Neural cell (in vitro differentiated cells): ENCODE measurements at regions not wholly inside any gene's neighbourhood (a gene's known extent, or its start where the extent isn't known, plus 50 kb on each side); places are given as distances from the start of the nearest gene placed in this dataset.

ENCODE experiments used
- H2AFZ ChIP-seq: fragments of 200-600, 300-800 bp; sonication (generic), shearing (Covaris generic); 2 replicates; pipeline ENCODE4 v1.6.0; 2014; ENCODE audit warnings: low read depth, mild to moderate bottlenecking, antibody characterized with exemption, low read length, moderate library complexity
- H3F3A ChIP-seq: fragments of 200-600 bp; shearing (Covaris generic); 2 replicates; pipeline ENCODE4 v1.6.1; 2016; ENCODE audit warnings: mild to moderate bottlenecking, moderate library complexity, mixed read lengths, antibody characterized with exemption, low read length; ENCODE audit not compliant: insufficient read depth, poor library complexity, severe bottlenecking
- H3K27ac ChIP-seq: fragments of 200-600, 300-800 bp; sonication (generic), shearing (Covaris generic); 2 replicates; pipeline ENCODE4 v1.5.1; 2014; ENCODE audit warnings: mild to moderate bottlenecking, low read length, moderate library complexity
- H3K27me3 ChIP-seq: fragments of 300-800, 200-600 bp; sonication (generic), shearing (Covaris generic); 2 replicates; pipeline ENCODE4 v1.6.0; 2014; ENCODE audit warnings: mild to moderate bottlenecking, low read depth, low read length, moderate library complexity; ENCODE audit not compliant: insufficient read depth
- H3K36me3 ChIP-seq: fragments of 300-800, 200-600 bp; sonication (generic), shearing (Covaris generic); 2 replicates; pipeline ENCODE4 v1.5.1; 2014; ENCODE audit warnings: mild to moderate bottlenecking, antibody characterized with exemption, low read length, moderate library complexity; ENCODE audit not compliant: insufficient read depth
- H3K4me2 ChIP-seq: fragments of 300-800, 200-600 bp; sonication (generic), shearing (Covaris generic); 2 replicates; pipeline ENCODE4 v1.6.0; 2014; ENCODE audit warnings: mild to moderate bottlenecking, low read length
- H3K4me3 ChIP-seq: fragments of 300-800, 200-600 bp; sonication (generic), shearing (Covaris generic); 2 replicates; pipeline ENCODE4 v1.5.1; 2014; ENCODE audit warnings: mild to moderate bottlenecking, low read length, moderate library complexity
- H3K79me2 ChIP-seq: fragments of 200-600 bp; shearing (Covaris generic); replicated peaks from 2 replicates; pipeline ENCODE4 v1.6.0; 2014; ENCODE audit warnings: mild to moderate bottlenecking, low read length, moderate library complexity; ENCODE audit not compliant: insufficient read depth
- H3K9ac ChIP-seq: fragments of 300-800, 200-600 bp; sonication (generic), shearing (Covaris generic); 2 replicates; pipeline ENCODE4 v1.6.1; 2016; ENCODE audit warnings: mild to moderate bottlenecking, low read length, mixed read lengths
- H3K9me2 ChIP-seq: fragments of 200-600 bp; shearing (Covaris generic); 2 replicates; pipeline ENCODE4 v1.6.1; 2016; ENCODE audit warnings: mild to moderate bottlenecking, low read length, mixed read lengths; ENCODE audit not compliant: insufficient read depth
- H3K9me3 ChIP-seq: fragments of 200-600, 300-800 bp; sonication (generic), shearing (Covaris generic); 2 replicates; pipeline ENCODE4 v1.6.1; 2016; ENCODE audit warnings: mild to moderate bottlenecking, mixed run types, low read length, moderate library complexity, mixed read lengths
- H4K20me1 ChIP-seq: fragments of 200-600 bp; shearing (Covaris generic); 2 replicates; pipeline ENCODE4 v1.6.1; 2016; ENCODE audit warnings: mild to moderate bottlenecking, mixed run types; ENCODE audit not compliant: insufficient read depth
- CTCF ChIP-seq: fragments of 450-650 bp; IDR thresholded peaks from 2 replicates; pipeline ENCODE4 v1.5.1; 2014; ENCODE audit warnings: antibody characterized with exemption, mild to moderate bottlenecking, moderate library complexity; ENCODE audit not compliant: poor library complexity, severe bottlenecking
- EP300 ChIP-seq: fragments of 450-650 bp; conservative IDR thresholded peaks from 2 replicates; pipeline ENCODE4 v1.6.1; 2014; ENCODE audit warnings: antibody characterized with exemption, mild to moderate bottlenecking, moderate library complexity; ENCODE audit not compliant: poor library complexity, severe bottlenecking
- EZH2 ChIP-seq: fragments of 200-600, 300-800 bp; shearing (Covaris generic), sonication (generic); IDR thresholded peaks from 2 replicates; pipeline ENCODE4 v1.6.1; 2014; ENCODE audit warnings: antibody characterized with exemption, low read length, borderline replicate concordance, mild to moderate bottlenecking; ENCODE audit not compliant: insufficient read depth, poor library complexity, severe bottlenecking
- MXI1 ChIP-seq: fragments of 450-650 bp; conservative IDR thresholded peaks from 2 replicates; pipeline ENCODE4 v1.6.1; 2014; ENCODE audit warnings: antibody characterized with exemption, mild to moderate bottlenecking; ENCODE audit not compliant: poor library complexity, severe bottlenecking
- POLR2AphosphoS5 ChIP-seq: IDR thresholded peaks from 2 replicates; pipeline ENCODE4 v1.6.1; 2012
- RAD21 ChIP-seq: fragments of 450-650 bp; conservative IDR thresholded peaks from 2 replicates; pipeline ENCODE4 v1.6.1; 2014; ENCODE audit warnings: antibody characterized with exemption, mild to moderate bottlenecking, moderate library complexity
- REST ChIP-seq: IDR thresholded peaks from 2 replicates; pipeline ENCODE4 v1.6.1; 2012; ENCODE audit warnings: borderline replicate concordance
- SMC3 ChIP-seq: fragments of 450-650 bp; conservative IDR thresholded peaks from 2 replicates; pipeline ENCODE4 v1.6.1; 2014; ENCODE audit warnings: antibody characterized with exemption, mild to moderate bottlenecking, moderate library complexity; ENCODE audit not compliant: poor library complexity
- TAF1 ChIP-seq: IDR thresholded peaks from 2 replicates; pipeline ENCODE4 v1.6.1; 2012; ENCODE audit warnings: low read depth

DNA sequence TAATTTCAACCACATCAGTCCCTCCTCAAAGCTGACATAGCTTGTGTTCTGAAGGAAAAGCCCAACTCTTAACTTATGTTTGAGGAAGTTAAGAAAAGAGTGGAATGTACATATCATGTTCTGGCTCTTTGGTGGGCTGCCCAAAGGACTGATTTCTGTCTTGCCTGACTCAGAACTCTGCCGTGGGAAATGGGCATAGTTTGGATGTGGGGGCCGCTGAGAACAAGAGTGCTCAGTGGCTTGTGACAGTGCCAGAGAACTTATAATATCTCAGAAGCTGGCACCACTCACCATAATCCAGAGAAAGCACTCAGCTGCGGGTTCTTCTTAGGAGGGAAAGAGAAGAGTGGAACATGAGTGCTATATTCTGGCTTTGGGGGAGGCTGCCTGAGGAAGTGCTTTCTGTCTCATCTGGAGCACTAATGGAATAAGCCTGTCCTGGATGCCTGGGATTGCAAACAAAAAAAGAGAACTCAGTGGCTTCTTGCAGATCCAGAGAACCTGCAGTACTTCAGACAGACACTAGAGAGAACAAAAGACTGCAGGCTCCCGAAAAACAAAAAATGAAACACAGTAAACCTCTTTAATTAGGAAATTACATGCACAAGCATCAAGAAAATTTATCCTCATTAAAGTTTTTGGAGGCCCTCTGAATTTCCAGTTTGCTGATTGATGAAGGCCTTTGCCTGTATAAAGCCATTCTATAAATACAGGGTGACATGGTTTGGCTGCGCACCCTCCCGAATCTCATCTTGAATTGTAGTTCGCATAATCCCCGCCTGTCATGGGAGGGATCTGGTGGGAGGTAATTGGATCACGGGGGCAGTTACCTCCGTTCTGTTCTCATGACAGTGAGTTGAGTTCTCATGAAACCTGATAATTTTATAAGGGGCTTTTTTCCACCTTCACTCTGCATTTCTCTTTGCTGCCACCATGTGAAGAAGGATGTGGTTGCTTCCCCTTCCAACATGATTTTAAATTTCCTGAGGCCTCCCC, 207.0 kb downstream of the DMAC1 start:
- no peak overlapping the region for H3K9ac ChIP-seq
- no peaks in the 10 kb centered on the region for H3K9me2 ChIP-seq
- H3K4me3 ChIP-seq = no peak overlapping the region
- no peaks in the 10 kb centered on the region for H4K20me1 ChIP-seq
- H2AFZ ChIP-seq = no peak overlapping the region
- H3K79me2 ChIP-seq = no peaks in the 10 kb centered on the region
- no peaks in the 10 kb centered on the region for H3F3A ChIP-seq
- H3K27ac ChIP-seq = no peak overlapping the region
- H3K9me3 ChIP-seq = peaks cover 9% of the 10 kb centered on the region
- H3K36me3 ChIP-seq = no peaks in the 10 kb centered on the region
- no peaks in the 10 kb centered on the region for H3K27me3 ChIP-seq
- H3K4me2 ChIP-seq = no peak overlapping the region
- TF ChIP-seq MXI1 = no peak
- TF ChIP-seq TAF1 = no peak
- TF ChIP-seq RAD21 = no peak
- no peak for TF ChIP-seq EZH2
- no peak for TF ChIP-seq REST
- no peak for TF ChIP-seq SMC3
- no peak for TF ChIP-seq POLR2AphosphoS5
- TF ChIP-seq CTCF = no peak
- TF ChIP-seq EP300 = no peak

GRCh38 chr9:7591501-7591900, 208.1 kb downstream of the DMAC1 start:
- H3K4me3 ChIP-seq = no peak overlapping the region
- no peaks in the 10 kb centered on the region for H3K36me3 ChIP-seq
- no peak for TF ChIP-seq EZH2
- no peak for TF ChIP-seq POLR2AphosphoS5
- TF ChIP-seq EP300 = no peak
- TF ChIP-seq SMC3 = no peak
- H2AFZ ChIP-seq = no peak overlapping the region
- no peak overlapping the region for H3K4me2 ChIP-seq
- no peak overlapping the region for H3K27ac ChIP-seq
- no peaks in the 10 kb centered on the region for H3K9me2 ChIP-seq
- no peak overlapping the region for H3K9ac ChIP-seq
- H4K20me1 ChIP-seq = no peaks in the 10 kb centered on the region
- no peaks in the 10 kb centered on the region for H3K27me3 ChIP-seq
- H3F3A ChIP-seq = no peaks in the 10 kb centered on the region
- no peaks in the 10 kb centered on the region for H3K79me2 ChIP-seq
- H3K9me3 ChIP-seq = peaks cover 9% of the 10 kb centered on the region
